HCT116 (cell line): ENCODE measurements at regions not wholly inside any gene's neighbourhood (a gene's known extent, or its start where the extent isn't known, plus 50 kb on each side); places are given as distances from the start of the nearest gene placed in this dataset.

Experiments
- CTCF ChIP-seq, 3 experiments: fragments of 200-600 bp in 1 of 3; sonication (generic) in 1 of 3; IDR thresholded peaks in 2 of 3; conservative IDR thresholded peaks in 1 of 3; 2 replicates each; pipeline ENCODE4 v1.5.1; 2012 to 2017; ENCODE audit warnings: low read depth in 2 of 3, low read length in 2 of 3, antibody characterized with exemption in 1 of 3, borderline replicate concordance in 1 of 3, control low read depth in 1 of 3, mild to moderate bottlenecking in 1 of 3, mixed read lengths in 1 of 3, mixed run types in 1 of 3, moderate library complexity in 1 of 3; ENCODE audit not compliant: insufficient read depth in 1 of 3
- ZFX ChIP-seq: fragments of 450-650 bp; IDR thresholded peaks from 2 replicates; pipeline ENCODE4 v1.6.1; 2017

GRCh38 chr21:35227786-35228185 is 178.7 kb upstream of the RUNX1 start:
- TF ChIP-seq CTCF (IDR thresholded peaks at IDR 0.05 in 2 of 3, conservative IDR thresholded peaks at IDR 0.05 in 1 of 3; ENCODE audit: borderline replicate concordance in 1 of 3, insufficient read depth in 1 of 3, low read depth in 2 of 3, low read length in 2 of 3) (no peak), ZFX (no peak)
